Hepatocyte (in vitro differentiated cells): ENCODE measurements at regions not wholly inside any gene's neighbourhood (a gene's known extent, or its start where the extent isn't known, plus 50 kb on each side); places are given as distances from the start of the nearest gene placed in this dataset.

Experiments used
- DNase-seq: peaks from one replicate; pipeline ENCODE4 v3.0.0-alpha.2; 2016; ENCODE audit warnings: low spot score
- H2AFZ ChIP-seq: fragments of 200-600 bp; sonication (generic); 2 replicates; pipeline ENCODE4 v1.6.0; 2016; ENCODE audit warnings: antibody characterized with exemption, mild to moderate bottlenecking
- H3K27ac ChIP-seq: fragments of 200-600 bp; sonication (generic); 2 replicates; pipeline ENCODE4 v1.5.1; 2016; ENCODE audit warnings: mild to moderate bottlenecking
- H3K27me3 ChIP-seq: fragments of 200-600 bp; sonication (generic); 2 replicates; pipeline ENCODE4 v1.6.1; 2016
- H3K36me3 ChIP-seq: fragments of 200-600 bp; sonication (generic); replicated peaks from 2 replicates; pipeline ENCODE4 v1.5.1; 2016; ENCODE audit warnings: low read depth; ENCODE audit not compliant: insufficient read depth
- H3K4me1 ChIP-seq: fragments of 200-600 bp; sonication (generic); 2 replicates; pipeline ENCODE4 v1.5.1; 2016; ENCODE audit warnings: mild to moderate bottlenecking, moderate library complexity; ENCODE audit not compliant: insufficient read depth
- H3K4me2 ChIP-seq: fragments of 200-600 bp; sonication (generic); 2 replicates; pipeline ENCODE4 v1.6.0; 2016
- H3K4me3 ChIP-seq: fragments of 200-600 bp; sonication (generic); 2 replicates; pipeline ENCODE4 v1.5.1; 2016; ENCODE audit warnings: mild to moderate bottlenecking
- H3K79me2 ChIP-seq: fragments of 200-600 bp; sonication (generic); 2 replicates; pipeline ENCODE4 v1.6.0; 2017; ENCODE audit warnings: mild to moderate bottlenecking
- H3K9me2 ChIP-seq: fragments of 200-600 bp; sonication (generic); replicated peaks from 2 replicates; pipeline ENCODE4 v1.6.0; 2017; ENCODE audit warnings: mild to moderate bottlenecking; ENCODE audit not compliant: insufficient read depth
- H3K9me3 ChIP-seq: fragments of 200-600 bp; sonication (generic); 2 replicates; pipeline ENCODE4 v1.5.1; 2016; ENCODE audit warnings: low read depth, mild to moderate bottlenecking
- H4K20me1 ChIP-seq: fragments of 200-600 bp; sonication (generic); 2 replicates; pipeline ENCODE4 v1.6.0; 2016; ENCODE audit warnings: mild to moderate bottlenecking; ENCODE audit not compliant: insufficient read depth, poor library complexity, severe bottlenecking
- CTCF ChIP-seq: fragments of 200-600 bp; sonication (generic); IDR thresholded peaks from 2 replicates; pipeline ENCODE4 v1.5.1; 2016; ENCODE audit warnings: antibody characterized with exemption, mild to moderate bottlenecking; ENCODE audit not compliant: poor library complexity
- EZH2 ChIP-seq: fragments of 200-600 bp; sonication (generic); IDR thresholded peaks from 2 replicates; pipeline ENCODE4 v1.6.1; 2016; ENCODE audit warnings: antibody characterized with exemption, mild to moderate bottlenecking, borderline replicate concordance
- EZH2phosphoT487 ChIP-seq: fragments of 200-600 bp; sonication (generic); IDR thresholded peaks from one replicate; pipeline ENCODE4 v1.6.1; 2018; ENCODE audit warnings: antibody characterized with exemption, mild to moderate bottlenecking, low read depth, moderate library complexity; ENCODE audit not compliant: unreplicated experiment, severe bottlenecking
- WGBS: methylation state at CpG from one replicate; pipeline ENCODE4 v1.1.6; 2016; ENCODE audit warnings: low lambda C conversion rate; ENCODE audit errors: missing lambda C conversion rate; 5-methylcytosine and 5-hydroxymethylcytosine counted together

- no peak for DNase-seq
- Histone ChIP-seq H3K27ac (no peak overlapping the region), H3K4me3 (no peak overlapping the region), H3K9me2 (no peaks in the 10 kb centered on the region), H3K27me3 (no peaks in the 10 kb centered on the region), H3K9me3 (no peaks in the 10 kb centered on the region), H3K4me2 (no peak overlapping the region), H3K36me3 (no peaks in the 10 kb centered on the region), H4K20me1 (no peaks in the 10 kb centered on the region), H3K4me1 (no peaks in the 10 kb centered on the region), H2AFZ (no peak overlapping the region), H3K79me2 (no peaks in the 10 kb centered on the region)
- no peak for TF ChIP-seq EZH2
- no peak for TF ChIP-seq CTCF
- no peak for TF ChIP-seq EZH2phosphoT487
- WGBS: 77% methylated on average over 1 of the region's 1 CpG
These were observed 207.5 kb downstream of the LRRC70 start for GRCh38 chr5:62786099-62786498.

GRCh38 chr5:62785588-62785987 lies 207.0 kb downstream of the LRRC70 start:
- H3K27ac ChIP-seq: no peak overlapping the region
- no peaks in the 10 kb centered on the region for H3K79me2 ChIP-seq
- H3K9me2 ChIP-seq: no peaks in the 10 kb centered on the region
- H3K4me2 ChIP-seq: no peak overlapping the region
- WGBS: 89% methylated on average over 6 of the region's 6 CpGs
- no peaks in the 10 kb centered on the region for H3K36me3 ChIP-seq
- H2AFZ ChIP-seq: no peak overlapping the region
- H3K9me3 ChIP-seq: no peaks in the 10 kb centered on the region
- H3K4me1 ChIP-seq: no peaks in the 10 kb centered on the region
- H3K27me3 ChIP-seq: no peaks in the 10 kb centered on the region
- TF ChIP-seq EZH2phosphoT487 (no peak), EZH2 (no peak), CTCF (no peak)
- no peak overlapping the region for H3K4me3 ChIP-seq
- H4K20me1 ChIP-seq: no peaks in the 10 kb centered on the region
- DNase-seq: no peak

- Histone ChIP-seq H3K4me3 (no peak overlapping the region), H3K4me1 (no peaks in the 10 kb centered on the region), H3K4me2 (no peak overlapping the region), H3K27ac (no peak overlapping the region), H3K79me2 (no peaks in the 10 kb centered on the region), H3K9me2 (no peaks in the 10 kb centered on the region), H3K36me3 (no peaks in the 10 kb centered on the region), H3K9me3 (no peaks in the 10 kb centered on the region), H4K20me1 (no peaks in the 10 kb centered on the region), H2AFZ (no peak overlapping the region), H3K27me3 (no peaks in the 10 kb centered on the region)
- DNase-seq: no peak
- no peak for TF ChIP-seq CTCF
- no peak for TF ChIP-seq EZH2
- no peak for TF ChIP-seq EZH2phosphoT487
- WGBS: 86% methylated on average over 5 of the region's 5 CpGs
These were observed 204.9 kb downstream of the LRRC70 start for GRCh38 chr5:62783374-62784057.

GRCh38 chr5:62780888-62781287 lies 202.3 kb downstream of the LRRC70 start:
- H2AFZ ChIP-seq: no peak overlapping the region
- no peaks in the 10 kb centered on the region for H3K9me3 ChIP-seq
- WGBS: 92% methylated on average over 7 of the region's 7 CpGs
- H3K4me1 ChIP-seq: no peaks in the 10 kb centered on the region
- TF ChIP-seq EZH2 (no peak), CTCF (no peak), EZH2phosphoT487 (no peak)
- no peak overlapping the region for H3K4me3 ChIP-seq
- H3K79me2 ChIP-seq: no peaks in the 10 kb centered on the region
- no peaks in the 10 kb centered on the region for H3K9me2 ChIP-seq
- no peak overlapping the region for H3K27ac ChIP-seq
- no peaks in the 10 kb centered on the region for H3K27me3 ChIP-seq
- H4K20me1 ChIP-seq: no peaks in the 10 kb centered on the region
- no peak for DNase-seq
- no peak overlapping the region for H3K4me2 ChIP-seq
- no peaks in the 10 kb centered on the region for H3K36me3 ChIP-seq
